Ovary (tissue), 7 donors: ENCODE measurements at regions not wholly inside any gene's neighbourhood (a gene's known extent, or its start where the extent isn't known, plus 50 kb on each side); places are given as distances from the start of the nearest gene placed in this dataset.

Experiments
- DNase-seq, 5 donors: peaks; one replicate each; pipeline ENCODE4 v3.0.0-alpha.2; 2019 to 2020
- H3K27ac ChIP-seq, 2 donors: fragments of 200-600 bp; one replicate each; pipeline versions ENCODE4 v1.5.1 to v1.8.0; 2019 to 2022
- H3K27me3 ChIP-seq: fragments of 200-600 bp; one replicate; pipeline ENCODE4 v1.8.0; 2022
- H3K36me3 ChIP-seq: fragments of 200-600 bp; sonication (generic); one replicate; pipeline ENCODE4 v1.5.1; 2019
- H3K4me1 ChIP-seq: one replicate; pipeline ENCODE4 v1.8.1; 2013; ENCODE audit warnings: mild to moderate bottlenecking, moderate library complexity; ENCODE audit not compliant: insufficient read depth
- H3K4me3 ChIP-seq: fragments of 200-600 bp; sonication (generic); one replicate; pipeline ENCODE4 v1.5.1; 2017
- H3K9me3 ChIP-seq, 2 donors: fragments of 200-600 bp in 1 of 2; sonication (generic) in 1 of 2; one replicate each; pipeline versions ENCODE4 v1.5.1 to v1.8.1; 2013 to 2019; ENCODE audit warnings: mild to moderate bottlenecking in 1 of 2, moderate library complexity in 1 of 2
- CTCF ChIP-seq, 3 donors: fragments of 450-650 bp in 2 of 3; fragments of 200-600 bp in 1 of 3; IDR thresholded peaks; one replicate each; pipeline versions ENCODE4 v1.5.1 to v1.8.0; 2016 to 2022; ENCODE audit warnings: antibody characterized with exemption in 3 of 3, mild to moderate bottlenecking in 1 of 3
- EP300 ChIP-seq: sonication (generic); formaldehyde crosslinking; IDR thresholded peaks from one replicate; pipeline ENCODE4 v1.6.1; 2017; ENCODE audit warnings: antibody characterized with exemption
- POLR2A ChIP-seq: fragments of 450-650 bp; IDR thresholded peaks from one replicate; pipeline ENCODE4 v1.6.1; 2017; ENCODE audit warnings: antibody characterized with exemption, mild to moderate bottlenecking, moderate library complexity
- whole genome bisulfite sequencing, 3 donors: extraction: QIAGEN DNeasy Blood & Tissue Kit in 1 of 3; methylation state at CpG; one replicate each; pipeline versions ENCODE4 v1.1.5 to v1.1.7; 2013 to 2017; 5-methylcytosine and 5-hydroxymethylcytosine counted together
- intact Hi-C, 4 donors: fragments of 100-400 bp; cut with DNase I; formaldehyde crosslinking; loops; one replicate each; pipeline versions ENCODE4 v1.11.0 to v1.15.1; 2022 to 2023
- donor health status: DM: no; HTN: no; CAD: no; lungs with moderate emphysema.
- donor health status: DM: no; HTN: no; CAD: no.
- donor health status: Bipolar disorder and iron deficiency.
- donor health status: DM: no; HTN: no; CAD: no.
- donor health status: DM: yes; HTN: yes; CAD: no.

GRCh38 chr6:11486959-11487358, 50.6 kb upstream of the TMEM170B start:
- H3K9me3 ChIP-seq = no peaks in the 10 kb centered on the region
- H3K27me3 ChIP-seq = no peaks in the 10 kb centered on the region
- no peak for TF ChIP-seq CTCF (IDR thresholded peaks at IDR 0.05)
- no peak for DNase-seq
- 18 to 35% (median 22%) methylated on average over 2 of the region's 2 CpGs for WGBS, 3 donors
- H3K27ac ChIP-seq = no peak overlapping the region
- H3K36me3 ChIP-seq = no peaks in the 10 kb centered on the region
- peaks cover 2% of the 10 kb centered on the region for H3K4me1 ChIP-seq
- no peak overlapping the region for H3K4me3 ChIP-seq
- intact Hi-C loops = loop anchor here in 1 of 4 donors (2.0 kb wide), 1 partner anchor 158 kb away; no protein-coding TSS in a partner anchor

DNA sequence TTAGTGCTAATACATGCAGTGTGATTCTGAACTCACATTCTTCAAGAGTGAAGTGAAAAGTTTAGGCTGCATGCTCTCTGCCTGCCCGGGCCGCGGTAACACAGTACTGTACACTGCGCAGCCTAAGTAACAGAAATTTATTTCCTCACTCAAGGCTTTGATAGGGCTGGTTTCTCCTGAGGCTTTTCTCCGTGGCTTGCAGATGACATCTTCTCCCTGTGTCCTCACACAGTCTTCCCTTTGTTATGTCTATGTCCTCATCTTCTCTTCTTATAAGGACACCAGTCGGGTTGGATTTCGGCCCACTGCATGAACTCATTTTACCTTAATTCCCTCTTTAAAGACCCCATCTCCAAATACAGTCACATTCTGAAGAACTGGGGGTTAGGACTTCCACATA, 51.1 kb upstream of the TMEM170B start:
- H3K9me3 ChIP-seq = no peaks in the 10 kb centered on the region
- H3K27ac ChIP-seq = no peak overlapping the region
- H3K36me3 ChIP-seq = no peaks in the 10 kb centered on the region
- H3K27me3 ChIP-seq = no peaks in the 10 kb centered on the region
- H3K4me3 ChIP-seq = no peak overlapping the region
- DNase-seq = no peak
- peaks cover 2% of the 10 kb centered on the region for H3K4me1 ChIP-seq
- TF ChIP-seq EP300 (no peak), POLR2A (no peak), CTCF (IDR thresholded peaks at IDR 0.05) (no peak)
- 35 to 58% (median 35%) methylated on average over 7 of the region's 7 CpGs for WGBS, 3 donors
- intact Hi-C loops = loop anchor here in 1 of 4 donors (2.0 kb wide), 1 partner anchor 158 kb away; no protein-coding TSS in a partner anchor

DNA sequence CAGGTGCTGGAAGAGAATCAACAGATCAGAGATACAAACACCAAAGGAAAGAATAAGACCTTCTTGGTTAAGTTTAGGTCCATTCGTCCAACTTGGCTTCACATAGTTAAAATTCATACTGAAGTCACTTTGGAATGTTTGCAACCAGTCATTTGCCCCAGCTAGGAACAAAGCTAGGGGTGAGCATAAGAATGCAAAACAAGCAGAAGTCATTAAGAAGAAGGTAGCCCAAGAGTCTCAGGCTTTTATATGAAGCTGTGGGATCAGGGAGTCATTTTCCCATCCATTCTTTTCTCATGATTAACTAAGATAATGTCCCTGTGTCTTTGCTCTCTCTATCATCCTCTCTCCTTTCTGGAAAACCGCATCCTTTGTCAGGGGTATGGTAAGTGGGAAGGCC, 51.5 kb upstream of the TMEM170B start:
- Histone ChIP-seq H3K27me3 (no peaks in the 10 kb centered on the region), H3K9me3 (no peaks in the 10 kb centered on the region), H3K4me1 (peaks cover 2% of the 10 kb centered on the region), H3K36me3 (no peaks in the 10 kb centered on the region), H3K27ac (no peak overlapping the region), H3K4me3 (no peak overlapping the region)
- DNase-seq = no peak
- TF ChIP-seq POLR2A (no peak), EP300 (no peak)
- intact Hi-C loops = loop anchor here in 1 of 4 donors (2.0 kb wide), 1 partner anchor 157 kb away; no protein-coding TSS in a partner anchor
- 26 to 54% (median 52%) methylated on average over 2 of the region's 2 CpGs for WGBS, 3 donors

DNA sequence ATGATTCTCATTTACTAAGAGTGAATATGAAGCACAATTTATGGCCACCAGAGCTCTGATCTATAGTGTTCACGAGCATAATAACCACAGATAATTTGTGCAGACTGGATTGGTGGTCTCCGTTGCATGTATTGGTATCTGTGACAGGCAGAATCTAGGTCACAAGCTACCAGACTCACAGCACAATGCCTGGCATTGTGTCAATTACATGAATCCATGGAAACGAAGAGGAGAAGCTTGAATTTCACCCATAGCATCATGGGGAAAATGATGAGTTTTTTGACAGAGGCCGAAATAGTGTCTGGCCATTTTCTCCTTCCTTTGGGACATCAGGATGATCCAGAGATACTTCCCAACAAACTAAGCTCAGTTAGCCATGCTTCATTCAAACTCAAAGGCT, 52.3 kb upstream of the TMEM170B start:
- Histone ChIP-seq H3K4me3 (no peak overlapping the region), H3K27ac (no peak overlapping the region), H3K27me3 (no peaks in the 10 kb centered on the region), H3K9me3 (no peaks in the 10 kb centered on the region), H3K36me3 (no peaks in the 10 kb centered on the region), H3K4me1 (peaks cover 2% of the 10 kb centered on the region)
- WGBS, 3 donors = 84 to 87% (median 84%) methylated on average over 4 of the region's 4 CpGs
- intact Hi-C loops = no loop called here
- no peak for DNase-seq
- no peak for TF ChIP-seq CTCF (IDR thresholded peaks at IDR 0.05)
- no peak for TF ChIP-seq POLR2A
- no peak for TF ChIP-seq EP300

- H3K27ac ChIP-seq = no peak overlapping the region
- no peak for DNase-seq
- no peaks in the 10 kb centered on the region for H3K9me3 ChIP-seq
- no peak overlapping the region for H3K4me3 ChIP-seq
- TF ChIP-seq POLR2A = no peak
- TF ChIP-seq CTCF (IDR thresholded peaks at IDR 0.05) = no peak
- no peak for TF ChIP-seq EP300
- H3K36me3 ChIP-seq = no peaks in the 10 kb centered on the region
- H3K27me3 ChIP-seq = no peaks in the 10 kb centered on the region
- intact Hi-C loops = no loop called here
- 12 to 22% (median 13%) methylated on average over 2 of the region's 2 CpGs for WGBS, 3 donors
- peaks cover 2% of the 10 kb centered on the region for H3K4me1 ChIP-seq
These were observed 53.1 kb upstream of the TMEM170B start for GRCh38 chr6:11484441-11484840.
